Lower leg skin (tissue), 4 donors: ENCODE measurements at regions not wholly inside any gene's neighbourhood (a gene's known extent, or its start where the extent isn't known, plus 50 kb on each side); places are given as distances from the start of the nearest gene placed in this dataset.

Experiments used
- DNase-seq, 2 donors: peaks; one replicate each; pipeline ENCODE4 v3.0.0-alpha.2; 2019; ENCODE audit warnings: low spot score in 2 of 2
- H3K4me3 ChIP-seq: fragments of 200-600 bp; sonication (generic); 2 replicates; pipeline ENCODE4 v1.5.1; 2017; ENCODE audit warnings: mild to moderate bottlenecking, low read depth; ENCODE audit not compliant: poor library complexity, severe bottlenecking
- POLR2A ChIP-seq, 2 donors: fragments of 450-650 bp; IDR thresholded peaks; one replicate each; pipeline ENCODE4 v1.6.1; 2016 to 2017; ENCODE audit warnings: antibody characterized with exemption in 2 of 2, mild to moderate bottlenecking in 1 of 2, moderate library complexity in 1 of 2
- whole genome bisulfite sequencing, 2 donors: methylation state at CpG; one replicate each; pipeline ENCODE4 v1.1.5; 2018; 5-methylcytosine and 5-hydroxymethylcytosine counted together
- intact Hi-C: fragments of 100-400 bp; cut with DNase I; formaldehyde crosslinking; loops from one replicate; pipeline ENCODE4 v1.15.0; 2023; ENCODE audit warnings: low total_unique reads
- TF ChIP-seq, protein P1 (sequence below), 3 donors: fragments of 450-650 bp; IDR thresholded peaks; one replicate each; pipeline ENCODE4 v1.5.1; 2016; ENCODE audit warnings: antibody characterized with exemption in 3 of 3, mild to moderate bottlenecking in 3 of 3, moderate library complexity in 2 of 3

DNA sequence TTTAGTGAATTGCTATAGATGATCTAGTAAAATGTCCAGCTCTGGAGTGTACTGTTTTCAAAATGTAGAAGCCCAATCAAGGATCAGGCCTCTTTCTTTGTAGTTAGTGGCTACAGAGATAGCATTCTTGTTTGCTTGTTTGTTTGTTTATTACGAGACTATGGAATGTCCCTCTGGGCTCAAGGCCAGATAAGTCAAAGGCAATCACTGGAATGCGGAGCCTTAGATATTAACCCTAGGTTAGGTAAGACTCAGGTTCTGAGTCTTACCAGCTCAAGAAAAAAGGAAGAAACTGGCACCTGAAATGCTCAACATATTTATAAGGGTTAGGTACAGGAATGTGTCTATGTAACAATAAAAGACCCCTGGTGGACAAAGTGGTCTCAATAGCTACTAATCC lies 261.5 kb downstream of the SLC7A11 start:
- intact Hi-C loops = no loop called here
- no peak overlapping the region for H3K4me3 ChIP-seq
- WGBS, 2 donors = 74 to 79% methylated on average over 2 of the region's 2 CpGs
- TF ChIP-seq, protein P1, sequence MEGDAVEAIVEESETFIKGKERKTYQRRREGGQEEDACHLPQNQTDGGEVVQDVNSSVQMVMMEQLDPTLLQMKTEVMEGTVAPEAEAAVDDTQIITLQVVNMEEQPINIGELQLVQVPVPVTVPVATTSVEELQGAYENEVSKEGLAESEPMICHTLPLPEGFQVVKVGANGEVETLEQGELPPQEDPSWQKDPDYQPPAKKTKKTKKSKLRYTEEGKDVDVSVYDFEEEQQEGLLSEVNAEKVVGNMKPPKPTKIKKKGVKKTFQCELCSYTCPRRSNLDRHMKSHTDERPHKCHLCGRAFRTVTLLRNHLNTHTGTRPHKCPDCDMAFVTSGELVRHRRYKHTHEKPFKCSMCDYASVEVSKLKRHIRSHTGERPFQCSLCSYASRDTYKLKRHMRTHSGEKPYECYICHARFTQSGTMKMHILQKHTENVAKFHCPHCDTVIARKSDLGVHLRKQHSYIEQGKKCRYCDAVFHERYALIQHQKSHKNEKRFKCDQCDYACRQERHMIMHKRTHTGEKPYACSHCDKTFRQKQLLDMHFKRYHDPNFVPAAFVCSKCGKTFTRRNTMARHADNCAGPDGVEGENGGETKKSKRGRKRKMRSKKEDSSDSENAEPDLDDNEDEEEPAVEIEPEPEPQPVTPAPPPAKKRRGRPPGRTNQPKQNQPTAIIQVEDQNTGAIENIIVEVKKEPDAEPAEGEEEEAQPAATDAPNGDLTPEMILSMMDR (IDR thresholded peaks at IDR 0.05) = no peak
- TF ChIP-seq POLR2A (IDR thresholded peaks at IDR 0.05) = no peak
- no peak for DNase-seq

DNA sequence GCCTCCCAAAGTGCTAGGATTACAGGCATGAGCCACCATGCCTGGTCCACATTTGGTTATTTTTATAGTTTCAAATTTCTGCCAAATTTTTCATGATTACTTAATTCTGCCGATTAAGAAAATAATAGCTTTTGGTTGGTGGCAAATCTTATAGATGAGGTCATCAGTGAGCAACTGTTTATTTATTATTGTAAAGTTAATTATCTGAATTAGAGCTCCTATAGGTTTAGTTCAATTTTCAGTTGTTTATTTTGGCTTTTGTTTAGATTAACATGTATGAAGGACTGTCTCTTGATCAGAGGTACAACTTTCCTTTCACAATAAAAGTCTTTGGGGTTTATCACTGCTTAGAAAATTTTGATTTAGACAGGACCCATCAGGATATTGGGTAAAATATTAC lies 262.2 kb downstream of the SLC7A11 start:
- 58 to 62% methylated on average over 1 of the region's 1 CpG for WGBS, 2 donors
- intact Hi-C loops = no loop called here
- no peak overlapping the region for H3K4me3 ChIP-seq
- TF ChIP-seq, protein P1 (IDR thresholded peaks at IDR 0.05) = no peak
- no peak for TF ChIP-seq POLR2A (IDR thresholded peaks at IDR 0.05)
- no peak for DNase-seq

DNA sequence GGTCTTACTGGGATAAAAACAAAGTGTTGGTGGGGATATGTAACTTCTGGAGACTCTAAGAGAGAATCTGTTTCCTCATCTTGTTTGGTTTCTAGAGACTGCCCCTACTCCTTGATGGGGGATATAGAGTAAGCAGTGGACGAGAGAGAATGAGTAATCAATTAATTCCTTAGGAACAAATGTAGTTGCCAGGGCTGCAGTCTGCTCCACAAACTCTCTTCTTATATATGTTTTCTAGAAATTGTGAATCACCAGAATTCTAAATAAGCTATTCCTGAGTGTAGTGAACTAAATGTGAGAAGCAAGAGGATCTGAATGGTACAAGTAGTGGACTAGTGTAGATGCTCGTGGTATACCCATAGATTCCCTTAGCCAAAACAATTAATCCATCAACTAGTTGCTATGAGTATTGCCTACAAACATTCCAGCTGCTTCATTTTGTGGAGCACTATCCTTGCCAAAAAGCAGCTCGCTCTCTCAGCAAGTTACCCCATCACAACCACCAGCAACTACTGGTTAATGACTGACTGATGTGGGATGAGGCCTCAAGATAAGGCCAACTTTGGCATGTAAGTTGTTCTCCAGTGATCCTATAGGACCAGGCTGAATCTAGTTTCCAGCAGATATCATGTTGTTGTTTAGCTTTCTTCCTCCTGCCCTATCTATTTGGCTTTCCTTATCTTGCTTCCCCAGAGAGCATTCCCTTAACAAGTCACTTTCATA lies 273.0 kb downstream of the SLC7A11 start:
- WGBS, 2 donors = 65 to 69% methylated on average over 3 of the region's 3 CpGs
- no peak overlapping the region for H3K4me3 ChIP-seq
- no peak for DNase-seq
- TF ChIP-seq, protein P1 (IDR thresholded peaks at IDR 0.05) = no peak
- no peak for TF ChIP-seq POLR2A (IDR thresholded peaks at IDR 0.05)
- intact Hi-C loops = no loop called here

DNA sequence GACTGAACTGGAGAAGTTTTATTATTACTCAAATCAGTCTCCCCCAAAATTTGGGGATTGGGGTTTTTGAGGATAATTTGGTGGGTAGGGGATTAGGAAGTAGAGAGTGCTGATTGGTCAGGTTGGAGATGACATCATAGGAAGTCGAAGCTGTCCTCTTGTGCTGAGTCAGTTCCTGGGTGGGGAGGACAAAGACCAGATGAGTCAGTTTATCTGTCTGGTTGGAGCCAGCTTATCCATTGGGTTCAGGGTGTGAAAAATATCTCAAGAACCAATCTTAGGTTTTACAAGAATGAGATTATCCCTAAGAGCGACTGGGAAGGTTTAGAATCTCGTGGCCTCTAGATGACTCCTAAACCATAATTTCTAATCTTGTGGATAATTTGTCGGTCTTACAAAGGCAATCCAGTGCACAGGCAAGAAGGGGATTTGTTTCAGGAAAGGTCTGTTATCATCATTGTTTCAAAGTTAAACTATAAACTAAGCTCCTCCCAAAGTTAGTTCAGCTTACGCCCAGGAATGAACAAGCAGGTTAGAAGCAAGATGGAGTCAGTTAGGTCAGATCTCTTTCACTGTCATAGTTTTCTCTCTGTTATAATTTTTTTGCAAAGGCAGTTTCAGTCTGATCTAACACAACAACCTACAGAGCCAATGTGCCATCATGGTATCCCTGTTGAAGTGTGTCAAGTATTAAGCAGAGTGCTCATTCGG lies 274.5 kb downstream of the SLC7A11 start:
- TF ChIP-seq POLR2A (IDR thresholded peaks at IDR 0.05) = no peak
- TF ChIP-seq, protein P1 (IDR thresholded peaks at IDR 0.05) = no peak
- DNase-seq = no peak
- intact Hi-C loops = no loop called here
- H3K4me3 ChIP-seq = no peak overlapping the region
- 87 to 88% methylated on average over 6 of the region's 6 CpGs for WGBS, 2 donors

DNA sequence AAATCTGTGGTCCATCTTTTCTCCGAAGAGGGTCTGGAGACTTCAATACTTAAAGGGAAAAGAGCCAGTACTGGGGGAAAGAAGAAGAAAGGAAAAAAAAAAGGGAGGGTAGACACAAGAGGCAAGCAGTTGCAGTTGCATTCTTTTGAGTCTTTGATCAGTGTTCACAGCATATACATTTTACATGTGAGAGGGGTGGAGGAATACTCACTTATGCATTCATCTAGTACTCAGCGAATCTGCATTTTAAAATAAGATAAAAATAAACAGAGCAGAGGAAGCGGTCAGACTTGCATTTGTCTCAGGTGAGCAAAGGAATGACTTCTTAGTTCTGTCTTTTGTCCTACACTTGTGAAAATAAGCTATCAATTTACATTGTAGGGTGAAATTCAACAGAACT lies 275.6 kb downstream of the SLC7A11 start:
- intact Hi-C loops = no loop called here
- no peak overlapping the region for H3K4me3 ChIP-seq
- WGBS, 2 donors = 89 to 90% methylated on average over 3 of the region's 3 CpGs
- TF ChIP-seq, protein P1 (IDR thresholded peaks at IDR 0.05) = no peak
- TF ChIP-seq POLR2A (IDR thresholded peaks at IDR 0.05) = no peak
- no peak for DNase-seq
